ENCODE measurements at regions not wholly inside any gene's neighbourhood (a gene's known extent, or its start where the extent isn't known, plus 50 kb on each side); places are given as distances from the start of the nearest gene placed in this dataset.

- no peak for DNase-seq (ENCODE audit: low spot score)
These were observed 231.3 kb downstream of the ANAPC1 start for GRCh38 chr2:111652681-111653080.

GRCh38 chr2:111653103-111653624 lies 230.8 kb downstream of the ANAPC1 start:
- no peak for DNase-seq (ENCODE audit: low spot score)

- no peak for DNase-seq (ENCODE audit: low spot score)
These were observed 230.1 kb downstream of the ANAPC1 start for GRCh38 chr2:111653913-111654312.

GRCh38 chr2:111654829-111655228 lies 229.2 kb downstream of the ANAPC1 start:
- no peak for DNase-seq (ENCODE audit: low spot score)

GRCh38 chr2:111656436-111656835 lies 227.6 kb downstream of the ANAPC1 start:
- no peak for DNase-seq (ENCODE audit: low spot score)

- DNase-seq (ENCODE audit: low spot score) = no peak
These were observed 227.1 kb downstream of the ANAPC1 start for GRCh38 chr2:111656894-111657293.

GRCh38 chr2:111657351-111657975 lies 226.5 kb downstream of the ANAPC1 start:
- DNase-seq (ENCODE audit: low spot score) = no peak

- DNase-seq (ENCODE audit: low spot score) = no peak
These were observed 224.3 kb downstream of the ANAPC1 start for GRCh38 chr2:111659361-111660333.

GRCh38 chr2:111660811-111661210 lies 223.2 kb downstream of the ANAPC1 start:
- DNase-seq (ENCODE audit: low spot score) = no peak

- DNase-seq (ENCODE audit: low spot score) = no peak
These were observed 222.6 kb downstream of the ANAPC1 start for GRCh38 chr2:111661286-111661940.

GRCh38 chr2:111662039-111662770 lies 221.8 kb downstream of the ANAPC1 start:
- DNase-seq (ENCODE audit: low spot score) = no peak

GRCh38 chr2:111662771-111663470 lies 221.1 kb downstream of the ANAPC1 start:
- DNase-seq (ENCODE audit: low spot score) = no peak

GRCh38 chr2:111663471-111664274 lies 220.3 kb downstream of the ANAPC1 start:
- no peak for DNase-seq (ENCODE audit: low spot score)

GRCh38 chr2:111664275-111664850 lies 219.6 kb downstream of the ANAPC1 start:
- no peak for DNase-seq (ENCODE audit: low spot score)

- DNase-seq (ENCODE audit: low spot score) = no peak
These were observed 219.0 kb downstream of the ANAPC1 start for GRCh38 chr2:111665011-111665410.

GRCh38 chr2:111665551-111666116 lies 218.4 kb downstream of the ANAPC1 start:
- no peak for DNase-seq (ENCODE audit: low spot score)

GRCh38 chr2:111666160-111666559 lies 217.8 kb downstream of the ANAPC1 start:
- DNase-seq (ENCODE audit: low spot score) = no peak

GRCh38 chr2:111667001-111667400 lies 217.0 kb downstream of the ANAPC1 start:
- DNase-seq (ENCODE audit: low spot score) = no peak

GRCh38 chr2:111667542-111668273 lies 216.3 kb downstream of the ANAPC1 start:
- DNase-seq (ENCODE audit: low spot score) = no peak

All from CD4-positive, alpha-beta T cell treated with Interleukin-15 for 4 hours (primary cell).